ENCODE measurements at regions not wholly inside any gene's neighbourhood (a gene's known extent, or its start where the extent isn't known, plus 50 kb on each side); places are given as distances from the start of the nearest gene placed in this dataset.

GRCh38 chr3:163952499-163952898, 1125.8 kb downstream of the SI start:
- no peak for TF ChIP-seq CTCF (IDR thresholded peaks at IDR 0.05; ENCODE audit: low read length)
- TF ChIP-seq EZH2 (IDR thresholded peaks at IDR 0.05; ENCODE audit: borderline replicate concordance, low read length), result no peak
